BE2C (cell line): ENCODE measurements at regions not wholly inside any gene's neighbourhood (a gene's known extent, or its start where the extent isn't known, plus 50 kb on each side); places are given as distances from the start of the nearest gene placed in this dataset.

Experiments used
- DNase-seq: peaks from one replicate; pipeline ENCODE4 v3.0.0-alpha.2; 2020
- H3K27me3 ChIP-seq: fragments of 250-450 bp; sonication (Bioruptor Pico); 2 replicates; pipeline ENCODE4 v1.5.1; 2020; ENCODE audit warnings: mild to moderate bottlenecking
- H3K36me3 ChIP-seq: fragments of 250-450 bp; sonication (Bioruptor Pico); 2 replicates; pipeline ENCODE4 v1.5.1; 2020; ENCODE audit warnings: mild to moderate bottlenecking
- H3K4me1 ChIP-seq: fragments of 250-450 bp; sonication (Bioruptor Pico); 2 replicates; pipeline ENCODE4 v1.5.1; 2020
- H3K4me3 ChIP-seq: 2 replicates; pipeline ENCODE4 v1.5.1; 2011; ENCODE audit warnings: low read depth, low read length
- H3K9me3 ChIP-seq: fragments of 250-450 bp; sonication (Bioruptor Pico); 2 replicates; pipeline ENCODE4 v1.5.1; 2020
- CTCF ChIP-seq: IDR thresholded peaks from 2 replicates; pipeline ENCODE4 v1.5.1; 2012; ENCODE audit warnings: mild to moderate bottlenecking, low read depth, low read length

- TF ChIP-seq CTCF, result no peak
- 0 out of 2 replicates have a peak, but pooled peaks cover 3% of the 10 kb centered on the region for H3K27me3 ChIP-seq
- no peak for DNase-seq
- no peak overlapping the region for H3K4me3 ChIP-seq
- H3K4me1 ChIP-seq, result no peaks in the 10 kb centered on the region
- no peaks in the 10 kb centered on the region; the same call in 1 of the 2 replicates for H3K9me3 ChIP-seq
- no peaks in the 10 kb centered on the region for H3K36me3 ChIP-seq
These were observed 172.9 kb upstream of the AVPR1A start for GRCh38 chr12:63323942-63324341.

- H3K36me3 ChIP-seq, result no peaks in the 10 kb centered on the region
These were observed 170.4 kb upstream of the AVPR1A start for GRCh38 chr12:63321373-63321772.

DNA sequence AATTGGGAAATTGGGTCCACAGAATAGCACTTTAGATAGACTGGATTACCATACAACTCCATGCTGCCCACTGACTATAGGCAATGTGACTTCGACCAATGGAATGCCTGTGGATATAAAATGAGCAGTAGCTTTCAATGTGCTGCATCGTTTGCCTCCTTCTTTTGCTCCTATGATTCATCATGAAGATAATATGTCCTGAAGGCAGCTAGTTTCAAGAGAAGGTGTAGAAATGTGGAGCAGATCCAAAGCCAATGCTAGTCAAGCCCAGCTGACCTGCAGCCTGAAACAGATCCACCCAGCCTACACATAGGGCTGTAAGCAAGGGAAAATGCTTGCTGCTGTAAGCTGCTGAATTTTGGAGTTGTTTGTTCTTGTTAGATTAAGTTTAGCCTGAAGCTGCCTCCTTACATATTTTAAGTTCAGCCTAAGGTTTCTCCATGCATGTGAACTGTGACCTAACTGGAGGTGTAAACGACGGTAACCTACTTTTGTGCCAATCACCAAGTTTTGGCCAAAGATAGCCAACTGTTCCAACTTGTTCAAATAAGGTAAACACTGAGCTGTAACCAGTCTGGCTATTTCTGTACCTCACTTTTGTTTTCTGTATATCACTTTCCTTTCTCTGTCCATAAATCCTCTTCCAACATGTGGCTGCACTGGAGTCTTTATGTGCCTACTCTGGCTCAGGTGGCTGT is 169.1 kb upstream of the AVPR1A start:
- TF ChIP-seq CTCF, result no peak
- Histone ChIP-seq H3K9me3 (no peaks in the 10 kb centered on the region; the same call in 1 of the 2 replicates), H3K27me3 (0 out of 2 replicates have a peak, but pooled peaks cover 3% of the 10 kb centered on the region), H3K36me3 (no peaks in the 10 kb centered on the region), H3K4me1 (no peaks in the 10 kb centered on the region), H3K4me3 (no peak overlapping the region)
- no peak for DNase-seq

More at GRCh38 chr12:63321373-63321772, 170.4 kb upstream of the AVPR1A start:
- Histone ChIP-seq H3K4me1 (no peaks in the 10 kb centered on the region), H3K9me3 (no peaks in the 10 kb centered on the region; the same call in 1 of the 2 replicates), H3K4me3 (no peak overlapping the region), H3K27me3 (0 out of 2 replicates have a peak, but pooled peaks cover 3% of the 10 kb centered on the region)
- TF ChIP-seq CTCF, result no peak
- no peak for DNase-seq

GRCh38 chr12:63319386-63319785 is 168.4 kb upstream of the AVPR1A start:
- Histone ChIP-seq H3K4me3 (no peak overlapping the region), H3K36me3 (no peaks in the 10 kb centered on the region), H3K4me1 (no peaks in the 10 kb centered on the region), H3K9me3 (no peaks in the 10 kb centered on the region; the same call in 1 of the 2 replicates), H3K27me3 (0 out of 2 replicates have a peak, but pooled peaks cover 3% of the 10 kb centered on the region)
- no peak for TF ChIP-seq CTCF
- DNase-seq, result no peak

- H3K36me3 ChIP-seq, result no peaks in the 10 kb centered on the region
- 0 out of 2 replicates have a peak, but pooled peaks cover 3% of the 10 kb centered on the region for H3K27me3 ChIP-seq
- no peaks in the 10 kb centered on the region; the same call in 1 of the 2 replicates for H3K9me3 ChIP-seq
- H3K4me1 ChIP-seq, result no peaks in the 10 kb centered on the region
- TF ChIP-seq CTCF, result no peak
- no peak overlapping the region for H3K4me3 ChIP-seq
- no peak for DNase-seq
These were observed 167.9 kb upstream of the AVPR1A start for GRCh38 chr12:63318933-63319332.

DNA sequence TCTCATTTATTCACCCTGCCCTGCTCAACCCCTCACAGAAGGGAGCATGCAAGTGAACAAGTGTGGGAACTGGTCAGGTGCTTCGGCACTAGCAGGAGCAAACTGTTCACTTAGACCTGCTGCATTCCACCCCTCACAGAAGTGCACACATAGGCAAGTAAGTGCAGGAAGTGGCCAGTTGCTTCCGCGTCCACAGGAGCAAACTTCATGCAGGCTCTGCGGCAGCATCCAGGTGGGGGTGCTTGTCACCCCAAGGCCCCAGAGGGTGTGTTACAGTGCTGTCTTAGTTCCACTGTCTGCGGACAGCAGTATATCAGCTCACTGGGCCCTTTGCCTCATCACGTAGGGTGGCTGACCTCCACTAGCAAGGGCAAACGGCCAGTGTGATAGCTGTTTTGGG is 167.3 kb upstream of the AVPR1A start:
- Histone ChIP-seq H3K4me1 (no peaks in the 10 kb centered on the region), H3K9me3 (no peaks in the 10 kb centered on the region; the same call in 1 of the 2 replicates), H3K27me3 (0 out of 2 replicates have a peak, but pooled peaks cover 3% of the 10 kb centered on the region), H3K36me3 (no peaks in the 10 kb centered on the region), H3K4me3 (no peak overlapping the region)
- DNase-seq, result no peak
- TF ChIP-seq CTCF, result no peak
